ENCODE measurements at regions not wholly inside any gene's neighbourhood (a gene's known extent, or its start where the extent isn't known, plus 50 kb on each side); places are given as distances from the start of the nearest gene placed in this dataset.

GRCh38 chr13:74755065-74755464, 620.9 kb upstream of the KLF12 start:
- Histone ChIP-seq H3K4me3 (ENCODE audit: insufficient read depth, low read length, poor library complexity, severe bottlenecking) (no peak overlapping the region), H3K4me2 (ENCODE audit: low read depth, low read length, poor library complexity, severe bottlenecking) (no peak overlapping the region), H3K27ac (ENCODE audit: low read depth, low read length) (no peak overlapping the region), H2AFZ (ENCODE audit: low read depth, low read length, severe bottlenecking) (no peak overlapping the region), H3K36me3 (ENCODE audit: low read length) (no peaks in the 10 kb centered on the region), H4K20me1 (ENCODE audit: low read depth, low read length) (no peaks in the 10 kb centered on the region), H3K9me3 (ENCODE audit: insufficient read depth, low read length) (no peaks in the 10 kb centered on the region), H3K79me2 (ENCODE audit: insufficient read depth, low read length) (no peaks in the 10 kb centered on the region), H3F3A (ENCODE audit: insufficient read depth) (no peaks in the 10 kb centered on the region), H3K27me3 (ENCODE audit: low read length) (no peaks in the 10 kb centered on the region), H3K9ac (ENCODE audit: low read length) (no peak overlapping the region), H3K9me2 (replicated peaks; ENCODE audit: insufficient read depth, low read length) (0 out of 2 replicates have a peak, but pooled peaks cover 3% of the 10 kb centered on the region)
- TF ChIP-seq CTCF (IDR thresholded peaks at IDR 0.05; ENCODE audit: insufficient read depth, low read length, poor library complexity, severe bottlenecking) (no peak), EZH2phosphoT487 (conservative IDR thresholded peaks at IDR 0.05; ENCODE audit: low read length) (no peak)

- Histone ChIP-seq H3K36me3 (ENCODE audit: low read length) (no peaks in the 10 kb centered on the region), H3F3A (ENCODE audit: insufficient read depth) (no peaks in the 10 kb centered on the region), H3K9ac (ENCODE audit: low read length) (no peak overlapping the region), H2AFZ (ENCODE audit: low read depth, low read length, severe bottlenecking) (no peak overlapping the region), H3K9me2 (replicated peaks; ENCODE audit: insufficient read depth, low read length) (0 out of 2 replicates have a peak, but pooled peaks cover 3% of the 10 kb centered on the region), H3K4me2 (ENCODE audit: low read depth, low read length, poor library complexity, severe bottlenecking) (no peak overlapping the region), H3K9me3 (ENCODE audit: insufficient read depth, low read length) (no peaks in the 10 kb centered on the region), H3K27ac (ENCODE audit: low read depth, low read length) (no peak overlapping the region), H4K20me1 (ENCODE audit: low read depth, low read length) (no peaks in the 10 kb centered on the region), H3K4me3 (ENCODE audit: insufficient read depth, low read length, poor library complexity, severe bottlenecking) (no peak overlapping the region), H3K79me2 (ENCODE audit: insufficient read depth, low read length) (no peaks in the 10 kb centered on the region), H3K27me3 (ENCODE audit: low read length) (no peaks in the 10 kb centered on the region)
- TF ChIP-seq EZH2phosphoT487 (conservative IDR thresholded peaks at IDR 0.05; ENCODE audit: low read length), result no peak
- no peak for TF ChIP-seq CTCF (IDR thresholded peaks at IDR 0.05; ENCODE audit: insufficient read depth, low read length, poor library complexity, severe bottlenecking)
These were observed 617.5 kb upstream of the KLF12 start for GRCh38 chr13:74751739-74752138.

GRCh38 chr13:74747186-74747955, 613.2 kb upstream of the KLF12 start:
- Histone ChIP-seq H3K9me3 (ENCODE audit: insufficient read depth, low read length) (no peaks in the 10 kb centered on the region), H3K27ac (ENCODE audit: low read depth, low read length) (no peak overlapping the region), H3F3A (ENCODE audit: insufficient read depth) (no peaks in the 10 kb centered on the region), H3K4me2 (ENCODE audit: low read depth, low read length, poor library complexity, severe bottlenecking) (no peak overlapping the region), H3K27me3 (ENCODE audit: low read length) (no peaks in the 10 kb centered on the region), H3K79me2 (ENCODE audit: insufficient read depth, low read length) (no peaks in the 10 kb centered on the region), H3K9ac (ENCODE audit: low read length) (no peak overlapping the region), H3K4me3 (ENCODE audit: insufficient read depth, low read length, poor library complexity, severe bottlenecking) (no peak overlapping the region), H2AFZ (ENCODE audit: low read depth, low read length, severe bottlenecking) (no peak overlapping the region), H4K20me1 (ENCODE audit: low read depth, low read length) (no peaks in the 10 kb centered on the region), H3K9me2 (replicated peaks; ENCODE audit: insufficient read depth, low read length) (no peaks in the 10 kb centered on the region), H3K36me3 (ENCODE audit: low read length) (no peaks in the 10 kb centered on the region)
- TF ChIP-seq CTCF (IDR thresholded peaks at IDR 0.05; ENCODE audit: insufficient read depth, low read length, poor library complexity, severe bottlenecking) (no peak), EZH2phosphoT487 (conservative IDR thresholded peaks at IDR 0.05; ENCODE audit: low read length) (no peak)

Data from SU-DHL-6 (cell line).